ENCODE measurements at regions not wholly inside any gene's neighbourhood (a gene's known extent, or its start where the extent isn't known, plus 50 kb on each side); places are given as distances from the start of the nearest gene placed in this dataset.

DNA sequence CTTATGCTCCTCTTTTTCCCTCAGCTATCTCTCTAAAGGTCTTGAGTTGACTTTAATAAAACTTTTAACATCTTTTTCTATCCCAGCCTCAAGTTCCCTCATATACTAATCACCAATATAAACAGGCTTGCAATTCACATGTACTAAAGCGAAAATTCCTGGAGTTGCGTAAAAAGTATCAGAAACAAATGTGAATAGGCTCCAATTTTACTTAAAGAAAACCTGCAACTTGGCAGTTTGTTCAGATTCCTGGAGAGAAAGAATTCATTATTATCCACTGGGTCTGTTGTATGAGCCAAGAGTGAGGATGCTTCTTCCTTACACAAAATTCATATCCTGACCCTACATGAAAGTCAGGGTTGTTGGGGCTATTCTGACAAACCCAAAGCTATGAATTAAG lies 384.2 kb downstream of the DTWD2 start:
- ATAC-seq (no peak), FAIRE-seq (no peak), DNase-seq (ENCODE audit: low read depth in 1 of 2, low spot score in 1 of 2) (no peak)
- Histone ChIP-seq H3K4me1 (no peaks in the 10 kb centered on the region), H3K27ac (no peak overlapping the region), H3K4me3 (no peak overlapping the region), H3K4me2 (no peak overlapping the region), H3K9me3 (no peaks in the 10 kb centered on the region)
- CTCF ChIA-PET = no interaction called here
- TF ChIP-seq MAFK (IDR thresholded peaks at IDR 0.05; ENCODE audit: partially characterized antibody) (no peak), SREBF2 (IDR thresholded peaks at IDR 0.05) (no peak), CHD4 (IDR thresholded peaks at IDR 0.05; ENCODE audit: borderline replicate concordance) (no peak), CBX2 (IDR thresholded peaks at IDR 0.05; ENCODE audit: borderline replicate concordance, low read depth) (no peak), RCOR1 (IDR thresholded peaks at IDR 0.05; ENCODE audit: low read depth, low read length) (no peak), POLR2A (IDR thresholded peaks at IDR 0.05; ENCODE audit: low read length) (no peak), RAD21 (conservative IDR thresholded peaks at IDR 0.05 in 1 of 2, IDR thresholded peaks at IDR 0.05 in 1 of 2) (no peak), ZSCAN20 (CRISPR knock-in tag; IDR thresholded peaks at IDR 0.05) (no peak), KDM5A (IDR thresholded peaks at IDR 0.05) (no peak), HEYL (CRISPR knock-in tag; IDR thresholded peaks at IDR 0.05) (no peak), NFE2L2 (conservative IDR thresholded peaks at IDR 0.05; ENCODE audit: low read length) (no peak), SMC3 (IDR thresholded peaks at IDR 0.05) (no peak), CHD2 (IDR thresholded peaks at IDR 0.05; ENCODE audit: low read length, partially characterized antibody) (no peak), POLR2AphosphoS2 (conservative IDR thresholded peaks at IDR 0.05; ENCODE audit: low read length) (no peak)
- TF ChIP-seq, protein P1, sequence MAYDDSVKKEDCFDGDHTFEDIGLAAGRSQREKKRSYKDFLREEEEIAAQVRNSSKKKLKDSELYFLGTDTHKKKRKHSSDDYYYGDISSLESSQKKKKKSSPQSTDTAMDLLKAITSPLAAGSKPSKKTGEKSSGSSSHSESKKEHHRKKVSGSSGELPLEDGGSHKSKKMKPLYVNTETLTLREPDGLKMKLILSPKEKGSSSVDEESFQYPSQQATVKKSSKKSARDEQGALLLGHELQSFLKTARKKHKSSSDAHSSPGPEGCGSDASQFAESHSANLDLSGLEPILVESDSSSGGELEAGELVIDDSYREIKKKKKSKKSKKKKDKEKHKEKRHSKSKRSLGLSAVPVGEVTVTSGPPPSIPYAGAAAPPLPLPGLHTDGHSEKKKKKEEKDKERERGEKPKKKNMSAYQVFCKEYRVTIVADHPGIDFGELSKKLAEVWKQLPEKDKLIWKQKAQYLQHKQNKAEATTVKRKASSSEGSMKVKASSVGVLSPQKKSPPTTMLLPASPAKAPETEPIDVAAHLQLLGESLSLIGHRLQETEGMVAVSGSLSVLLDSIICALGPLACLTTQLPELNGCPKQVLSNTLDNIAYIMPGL (CRISPR knock-in tag; IDR thresholded peaks at IDR 0.05; ENCODE audit: borderline replicate concordance) = no peak
- POLR2A ChIA-PET = no interaction called here
- WGBS (ENCODE audit: missing lambda C conversion rate) = 31% methylated on average over 2 of the region's 2 CpGs

DNA sequence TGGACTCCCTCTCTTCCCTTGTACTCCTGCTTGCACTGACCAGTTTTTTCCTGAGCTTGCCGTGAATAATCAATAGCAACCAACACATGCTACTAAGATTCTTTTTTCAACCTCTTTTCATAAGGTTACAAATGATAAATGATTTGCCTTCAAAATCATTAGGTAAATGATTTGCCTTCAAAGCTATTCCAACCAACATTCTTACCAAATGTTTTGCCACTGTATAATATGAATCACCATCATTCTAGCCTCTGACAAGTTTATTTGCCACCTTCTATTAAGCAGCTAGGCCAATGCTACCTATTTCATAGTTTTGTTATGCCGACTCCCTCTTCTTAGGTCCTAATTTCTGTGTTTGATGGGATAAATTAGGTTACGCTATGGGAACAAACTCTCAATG lies 385.1 kb downstream of the DTWD2 start:
- no peak for ATAC-seq

More for the DNA sequence above, 385.1 kb downstream of the DTWD2 start:
- no peak overlapping the region for H3K4me2 ChIP-seq
- no peak overlapping the region for H3K27ac ChIP-seq
- no peaks in the 10 kb centered on the region for H3K4me1 ChIP-seq
- no peak for FAIRE-seq
- DNase-seq (ENCODE audit: low read depth in 1 of 2, low spot score in 1 of 2) = no peak
- TF ChIP-seq EP300 (IDR thresholded peaks at IDR 0.05) (no peak), HOXB13 (CRISPR knock-in tag; IDR thresholded peaks at IDR 0.05; ENCODE audit: low read depth) (no peak), RNF2 (IDR thresholded peaks at IDR 0.05; ENCODE audit: borderline replicate concordance, low read depth) (no peak), RFX5 (IDR thresholded peaks at IDR 0.05) (no peak), EHMT2 (IDR thresholded peaks at IDR 0.05; ENCODE audit: low read depth) (no peak), NFE2L2 (conservative IDR thresholded peaks at IDR 0.05; ENCODE audit: low read length) (no peak), TP53 (CRISPR knock-in tag; IDR thresholded peaks at IDR 0.05) (no peak), CHD4 (IDR thresholded peaks at IDR 0.05; ENCODE audit: borderline replicate concordance) (no peak)
- TF ChIP-seq, protein P2, sequence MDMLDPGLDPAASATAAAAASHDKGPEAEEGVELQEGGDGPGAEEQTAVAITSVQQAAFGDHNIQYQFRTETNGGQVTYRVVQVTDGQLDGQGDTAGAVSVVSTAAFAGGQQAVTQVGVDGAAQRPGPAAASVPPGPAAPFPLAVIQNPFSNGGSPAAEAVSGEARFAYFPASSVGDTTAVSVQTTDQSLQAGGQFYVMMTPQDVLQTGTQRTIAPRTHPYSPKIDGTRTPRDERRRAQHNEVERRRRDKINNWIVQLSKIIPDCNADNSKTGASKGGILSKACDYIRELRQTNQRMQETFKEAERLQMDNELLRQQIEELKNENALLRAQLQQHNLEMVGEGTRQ (IDR thresholded peaks at IDR 0.05) = no peak
- TF ChIP-seq, protein P3, sequence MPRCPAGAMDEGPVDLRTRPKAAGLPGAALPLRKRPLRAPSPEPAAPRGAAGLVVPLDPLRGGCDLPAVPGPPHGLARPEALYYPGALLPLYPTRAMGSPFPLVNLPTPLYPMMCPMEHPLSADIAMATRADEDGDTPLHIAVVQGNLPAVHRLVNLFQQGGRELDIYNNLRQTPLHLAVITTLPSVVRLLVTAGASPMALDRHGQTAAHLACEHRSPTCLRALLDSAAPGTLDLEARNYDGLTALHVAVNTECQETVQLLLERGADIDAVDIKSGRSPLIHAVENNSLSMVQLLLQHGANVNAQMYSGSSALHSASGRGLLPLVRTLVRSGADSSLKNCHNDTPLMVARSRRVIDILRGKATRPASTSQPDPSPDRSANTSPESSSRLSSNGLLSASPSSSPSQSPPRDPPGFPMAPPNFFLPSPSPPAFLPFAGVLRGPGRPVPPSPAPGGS (IDR thresholded peaks at IDR 0.05) = no peak
- TF ChIP-seq, protein P4, sequence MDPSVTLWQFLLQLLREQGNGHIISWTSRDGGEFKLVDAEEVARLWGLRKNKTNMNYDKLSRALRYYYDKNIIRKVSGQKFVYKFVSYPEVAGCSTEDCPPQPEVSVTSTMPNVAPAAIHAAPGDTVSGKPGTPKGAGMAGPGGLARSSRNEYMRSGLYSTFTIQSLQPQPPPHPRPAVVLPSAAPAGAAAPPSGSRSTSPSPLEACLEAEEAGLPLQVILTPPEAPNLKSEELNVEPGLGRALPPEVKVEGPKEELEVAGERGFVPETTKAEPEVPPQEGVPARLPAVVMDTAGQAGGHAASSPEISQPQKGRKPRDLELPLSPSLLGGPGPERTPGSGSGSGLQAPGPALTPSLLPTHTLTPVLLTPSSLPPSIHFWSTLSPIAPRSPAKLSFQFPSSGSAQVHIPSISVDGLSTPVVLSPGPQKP (IDR thresholded peaks at IDR 0.05; ENCODE audit: low read depth, low read length) = no peak
- WGBS (ENCODE audit: missing lambda C conversion rate) = 27% methylated on average over 3 of the region's 3 CpGs
- ChIA-PET POLR2A (no interaction called here), CTCF (no interaction called here)
- H3K9me3 ChIP-seq = no peaks in the 10 kb centered on the region
- H3K4me3 ChIP-seq = no peak overlapping the region
